HG02623 (cell line): ENCODE measurements at regions not wholly inside any gene's neighbourhood (a gene's known extent, or its start where the extent isn't known, plus 50 kb on each side); places are given as distances from the start of the nearest gene placed in this dataset.
A peak's percentile ranks its signal among the peaks of the same experiment; 100 is the strongest.

Experiments
- ATAC-seq: cut with Tn5 transposase; IDR thresholded peaks from one replicate; pipeline ENCODE4 v1.9.1; 2021; ENCODE audit warnings: moderate library complexity; ENCODE audit not compliant: unreplicated experiment

DNA sequence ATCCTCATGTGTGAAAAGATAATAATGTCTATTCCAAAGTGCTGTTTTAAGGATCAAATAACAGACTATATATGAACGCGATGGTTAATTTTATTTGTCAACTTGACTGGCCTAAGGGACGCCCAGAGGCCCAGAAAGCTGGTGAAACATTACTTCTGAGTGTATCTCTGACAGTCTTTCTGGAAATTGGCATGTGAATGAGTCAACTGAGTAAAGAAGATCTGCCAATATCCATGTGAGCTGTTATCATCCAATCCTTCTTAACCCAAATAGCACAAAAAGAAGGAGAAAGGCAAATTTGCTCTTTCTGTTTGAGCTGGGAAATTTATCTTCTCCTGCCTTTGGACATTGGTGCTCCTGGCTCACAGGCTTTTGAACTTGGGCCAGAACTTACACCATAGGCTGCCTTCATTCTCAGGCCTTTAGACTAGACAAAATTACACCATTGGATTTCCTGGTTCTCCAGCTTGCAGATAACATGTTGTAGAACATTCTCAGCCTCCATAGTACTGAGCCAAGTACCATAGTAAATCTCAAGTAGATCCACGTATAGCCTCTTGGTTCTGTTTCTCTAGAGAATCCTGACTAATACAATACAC is 114.7 kb upstream of the DOCK10 start:
- no peak for ATAC-seq

DNA sequence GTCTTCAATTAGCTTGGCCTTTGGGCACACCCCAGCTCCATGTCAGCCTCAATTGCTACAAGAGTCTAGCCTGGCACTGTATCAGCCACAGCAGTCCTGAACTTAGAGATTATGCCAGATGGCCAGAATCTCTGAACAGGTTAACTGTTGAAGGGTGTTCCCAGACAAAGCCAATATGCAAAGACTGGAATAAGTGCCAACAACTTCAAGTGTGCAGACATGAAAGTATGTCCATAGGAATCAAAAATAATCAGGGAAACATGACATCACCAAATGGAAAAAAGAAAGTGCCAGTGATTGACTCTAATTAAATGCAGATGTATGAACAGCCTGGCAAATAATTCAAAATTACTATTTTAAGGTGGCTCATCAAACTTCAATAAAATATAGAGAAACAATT is 98.5 kb upstream of the DOCK10 start:
- no peak for ATAC-seq

- no peak for ATAC-seq
Measured at GRCh38 chr2:225137971-225138370, 95.7 kb upstream of the DOCK10 start.

GRCh38 chr2:225136552-225136951 is 94.3 kb upstream of the DOCK10 start:
- no peak for ATAC-seq

DNA sequence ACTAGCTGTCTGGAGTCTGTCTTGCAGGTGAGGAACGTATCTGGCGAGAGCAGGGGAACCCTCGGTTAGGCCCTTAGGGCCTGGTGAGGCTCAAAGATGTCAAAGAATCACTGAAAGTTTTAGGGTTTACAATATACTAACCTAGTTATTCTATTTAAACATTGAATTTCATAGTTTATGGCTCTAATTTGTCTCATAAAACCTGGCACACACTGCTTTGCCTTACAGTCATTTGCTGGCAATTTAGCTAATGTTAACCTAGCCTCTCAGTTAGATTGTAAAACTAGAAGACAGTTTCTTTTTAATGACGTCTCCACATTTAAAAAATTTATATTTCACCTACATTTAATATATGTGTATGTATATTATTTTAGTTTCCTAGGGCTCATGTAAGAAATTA is 89.6 kb upstream of the DOCK10 start:
- no peak for ATAC-seq

- ATAC-seq: no peak
Measured at GRCh38 chr2:225130093-225130492, 87.8 kb upstream of the DOCK10 start.

DNA sequence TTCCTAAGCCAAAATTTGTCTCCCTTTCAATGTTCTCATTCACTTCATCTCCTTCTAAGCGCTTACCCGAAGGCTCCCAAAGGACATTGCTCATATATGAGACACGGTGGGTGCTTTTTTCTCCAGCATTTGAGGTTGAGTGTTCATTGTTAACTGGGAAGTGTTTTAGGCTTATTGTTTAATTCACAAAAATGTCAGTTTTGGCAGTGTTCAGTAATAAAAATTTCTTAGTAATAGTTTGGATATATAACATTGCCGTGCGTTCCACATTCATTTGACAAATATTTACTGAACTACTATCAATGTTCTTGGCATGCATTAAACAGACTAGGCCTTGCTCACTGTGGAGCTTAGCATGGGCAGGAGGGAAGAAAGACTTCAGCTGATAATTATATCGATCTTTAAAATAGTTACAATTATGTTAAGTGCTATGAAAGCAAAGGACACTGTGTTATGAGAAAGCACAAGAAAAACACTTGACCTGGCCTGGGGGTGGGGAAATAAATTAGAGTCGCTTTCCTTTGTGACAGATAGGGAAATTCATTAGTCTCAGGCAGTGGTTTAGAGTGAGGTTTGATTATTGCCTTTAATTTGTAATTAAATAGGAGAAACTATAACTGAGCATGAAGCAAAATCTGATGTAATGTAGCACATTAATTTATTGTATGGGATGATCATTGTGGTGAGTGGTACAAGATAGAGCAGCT is 82.2 kb upstream of the DOCK10 start:
- no peak for ATAC-seq

- no peak for ATAC-seq
Measured at GRCh38 chr2:225122583-225123486, 80.6 kb upstream of the DOCK10 start.

DNA sequence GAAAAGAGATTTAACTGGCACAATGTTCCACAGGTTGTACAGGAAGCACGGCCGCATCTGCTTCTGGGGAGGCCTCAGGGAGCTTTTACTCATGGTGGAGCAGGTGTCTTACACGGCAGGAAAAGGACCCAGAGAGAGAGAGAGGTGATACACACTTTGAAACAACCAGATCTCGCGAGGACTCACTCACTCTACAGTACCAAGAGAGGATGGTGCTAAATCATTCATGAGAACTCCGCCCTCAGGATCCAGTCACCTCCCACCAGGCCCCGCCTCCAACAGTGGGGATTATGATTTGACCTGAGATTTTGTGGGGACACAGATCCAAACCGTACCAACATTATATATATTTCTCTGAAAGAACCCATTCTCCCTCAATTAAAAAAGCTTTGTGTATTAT is 79.7 kb upstream of the DOCK10 start:
- ATAC-seq: no peak

- no peak for ATAC-seq
Measured at GRCh38 chr2:225120186-225120585, 77.9 kb upstream of the DOCK10 start.

- ATAC-seq: no peak
Measured at GRCh38 chr2:225117051-225117716, 74.9 kb upstream of the DOCK10 start.

- no peak for ATAC-seq
Measured at GRCh38 chr2:225114786-225115323, 72.6 kb upstream of the DOCK10 start.

- ATAC-seq: no peak
Measured at GRCh38 chr2:225113371-225114015, 71.2 kb upstream of the DOCK10 start.

DNA sequence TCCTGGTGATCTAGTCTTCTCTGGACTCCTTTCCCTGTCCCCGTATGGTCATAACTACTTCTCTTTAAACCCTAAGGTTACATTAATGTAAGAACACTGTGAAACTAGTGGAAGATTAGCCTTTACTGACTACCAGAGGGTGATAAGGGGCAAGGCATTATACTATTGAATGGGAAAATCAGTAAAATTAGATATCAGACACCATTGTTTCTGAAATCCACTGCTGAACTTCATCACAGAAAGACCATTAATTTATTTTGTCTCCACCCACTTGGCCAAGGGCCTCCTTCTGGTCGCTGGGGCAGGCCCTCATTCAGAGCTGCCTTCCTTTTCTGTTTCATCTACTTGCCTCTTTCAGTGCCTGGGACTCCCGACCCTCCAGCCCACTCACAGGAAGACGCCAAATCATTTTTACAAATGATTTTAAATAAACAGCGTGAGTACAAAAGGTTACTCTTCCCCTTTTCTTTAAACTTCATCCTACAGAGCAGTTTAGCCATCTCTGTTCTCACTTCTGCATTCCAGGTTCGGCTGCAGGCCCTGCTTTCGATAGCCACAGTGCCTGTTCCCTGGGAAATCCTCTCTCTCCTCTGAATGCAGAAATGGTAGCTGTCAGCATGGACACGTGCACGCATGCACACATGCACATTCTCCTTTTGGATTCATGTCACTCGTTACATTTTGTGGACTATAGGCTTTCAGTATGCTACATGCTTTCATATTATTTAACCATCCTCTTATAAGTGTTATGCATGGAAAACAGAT is 70.3 kb upstream of the DOCK10 start:
- ATAC-seq: peak; percentile 75

DNA sequence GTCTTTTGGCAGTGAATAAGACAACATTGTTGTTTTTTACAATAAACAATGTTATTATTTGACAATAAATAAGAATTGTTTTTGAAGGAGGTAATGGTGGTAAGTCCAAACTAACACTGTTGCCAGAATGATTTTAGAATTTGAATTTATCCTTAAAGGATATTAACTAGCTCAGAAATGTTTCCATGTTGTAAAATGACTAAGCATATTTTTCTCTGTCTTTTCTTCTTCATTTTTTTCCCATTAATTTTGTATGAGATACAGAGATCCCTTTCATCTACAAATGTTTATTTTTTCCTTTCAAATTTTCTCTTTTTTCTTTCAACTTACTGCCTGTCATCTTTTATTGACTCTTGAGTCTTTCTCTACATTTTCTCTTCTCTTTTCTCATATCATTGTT is 66.5 kb upstream of the DOCK10 start:
- no peak for ATAC-seq

DNA sequence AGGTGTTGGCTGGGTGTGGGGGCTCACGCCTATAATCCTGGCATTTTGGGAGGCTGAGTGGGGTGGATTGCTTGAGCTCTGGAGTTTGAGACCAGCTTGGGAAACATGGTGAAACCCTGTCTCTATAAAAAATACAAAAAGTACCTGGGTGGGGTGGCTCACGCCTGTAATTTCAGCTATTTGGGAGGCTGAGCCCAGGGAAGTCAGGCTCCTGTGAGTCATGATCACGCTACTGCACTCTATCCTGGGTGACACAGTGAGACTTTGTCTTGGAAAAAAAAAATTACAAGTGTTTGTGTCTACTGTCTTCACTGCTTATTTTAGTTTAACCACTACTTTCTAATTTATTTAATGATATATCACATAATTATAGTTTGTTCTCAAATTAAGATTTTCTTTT is 62.7 kb upstream of the DOCK10 start:
- no peak for ATAC-seq

DNA sequence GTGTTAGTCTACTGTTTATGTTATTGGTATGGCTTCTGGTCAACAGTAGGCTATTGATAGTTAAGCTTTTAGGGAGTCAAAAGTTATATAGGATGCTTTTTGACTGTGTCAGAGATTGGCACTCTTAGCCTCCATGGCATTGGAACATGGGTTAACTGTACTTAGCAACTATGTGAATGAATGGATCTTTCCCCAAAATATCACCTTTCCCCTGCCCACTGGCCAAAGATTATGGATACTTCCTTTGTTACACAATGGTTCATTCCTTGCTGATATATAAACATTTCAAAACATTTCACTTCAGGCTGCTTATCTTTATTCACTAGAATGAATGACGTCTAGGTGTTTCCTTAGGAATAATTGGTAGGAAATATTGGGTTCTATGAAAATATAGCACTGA is 62.1 kb upstream of the DOCK10 start:
- ATAC-seq: no peak

DNA sequence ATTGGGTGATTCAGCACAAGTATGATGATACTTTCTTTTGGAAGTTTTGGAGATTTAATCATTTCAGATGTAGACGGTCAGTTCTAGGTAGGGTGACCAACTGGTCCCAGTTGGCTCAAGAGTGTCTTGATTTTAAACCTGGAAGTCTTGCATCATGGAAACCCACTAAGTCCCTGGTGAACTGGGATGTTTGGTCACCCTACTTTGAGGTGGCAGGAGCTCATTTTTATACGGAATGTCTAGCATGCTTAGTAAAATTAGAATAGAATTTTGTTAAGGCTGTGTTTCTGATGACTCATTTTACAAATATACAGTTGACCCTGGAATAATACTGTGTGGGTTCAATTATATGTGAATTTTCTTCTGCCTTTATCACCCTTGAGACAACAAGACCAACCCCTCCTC is 61.5 kb upstream of the DOCK10 start:
- ATAC-seq: no peak

GRCh38 chr2:225100856-225101294 is 58.6 kb upstream of the DOCK10 start:
- ATAC-seq: no peak

GRCh38 chr2:225100269-225100668 is 58.0 kb upstream of the DOCK10 start:
- ATAC-seq: no peak
